Smooth muscle cell of the brain vasculature (primary cell): ENCODE measurements at regions not wholly inside any gene's neighbourhood (a gene's known extent, or its start where the extent isn't known, plus 50 kb on each side); places are given as distances from the start of the nearest gene placed in this dataset.

Experiments used
- DNase-seq: peaks from one replicate; pipeline ENCODE4 v3.0.0-alpha.2; 2012; ENCODE audit warnings: low read depth, low spot score

GRCh38 chr16:86430814-86431213 is 79.5 kb upstream of the FOXF1 start:
- no peak for DNase-seq

DNA sequence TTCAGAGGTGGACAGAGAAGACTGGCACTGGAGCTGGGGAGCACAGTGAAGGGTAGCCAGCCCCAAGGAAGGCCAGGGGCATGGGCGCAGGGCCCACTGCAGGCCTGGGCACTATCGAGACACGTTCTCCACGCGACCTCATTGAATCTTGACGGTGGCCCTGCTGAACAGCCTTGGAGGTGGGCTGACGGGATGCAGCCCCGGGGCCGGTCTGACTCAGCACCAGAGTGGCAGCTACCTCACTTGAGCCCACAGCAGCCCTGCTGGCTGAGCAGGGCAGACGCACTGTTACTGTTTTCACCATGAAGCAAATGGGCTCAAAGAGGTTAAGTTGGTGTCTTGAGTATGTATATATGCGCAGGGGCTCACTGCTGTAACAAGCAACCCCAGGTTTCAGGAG is 78.8 kb upstream of the FOXF1 start:
- DNase-seq, result no peak

DNA sequence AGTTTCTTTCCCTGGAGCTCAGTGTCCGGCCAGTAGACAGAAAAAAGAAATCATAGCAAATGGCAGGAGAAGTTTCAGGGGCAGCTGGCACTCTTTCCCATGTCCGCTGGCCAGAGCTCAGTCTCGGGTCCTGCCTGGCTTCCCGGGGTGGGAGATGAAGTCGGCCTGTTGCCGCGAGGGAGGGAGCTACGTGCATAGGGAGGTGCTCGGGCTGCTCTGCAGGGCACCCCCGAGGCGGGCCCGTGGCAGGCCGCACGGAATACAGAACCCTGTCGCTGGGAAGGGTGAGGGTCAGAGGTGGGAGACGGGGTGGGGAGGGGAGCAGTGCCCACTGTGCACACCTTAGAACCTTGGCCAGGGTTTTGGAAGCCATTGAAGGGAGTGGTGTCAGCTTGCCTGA is 78.3 kb upstream of the FOXF1 start:
- DNase-seq, result no peak

- DNase-seq, result no peak
These were observed 77.6 kb upstream of the FOXF1 start for GRCh38 chr16:86432691-86433090.

DNA sequence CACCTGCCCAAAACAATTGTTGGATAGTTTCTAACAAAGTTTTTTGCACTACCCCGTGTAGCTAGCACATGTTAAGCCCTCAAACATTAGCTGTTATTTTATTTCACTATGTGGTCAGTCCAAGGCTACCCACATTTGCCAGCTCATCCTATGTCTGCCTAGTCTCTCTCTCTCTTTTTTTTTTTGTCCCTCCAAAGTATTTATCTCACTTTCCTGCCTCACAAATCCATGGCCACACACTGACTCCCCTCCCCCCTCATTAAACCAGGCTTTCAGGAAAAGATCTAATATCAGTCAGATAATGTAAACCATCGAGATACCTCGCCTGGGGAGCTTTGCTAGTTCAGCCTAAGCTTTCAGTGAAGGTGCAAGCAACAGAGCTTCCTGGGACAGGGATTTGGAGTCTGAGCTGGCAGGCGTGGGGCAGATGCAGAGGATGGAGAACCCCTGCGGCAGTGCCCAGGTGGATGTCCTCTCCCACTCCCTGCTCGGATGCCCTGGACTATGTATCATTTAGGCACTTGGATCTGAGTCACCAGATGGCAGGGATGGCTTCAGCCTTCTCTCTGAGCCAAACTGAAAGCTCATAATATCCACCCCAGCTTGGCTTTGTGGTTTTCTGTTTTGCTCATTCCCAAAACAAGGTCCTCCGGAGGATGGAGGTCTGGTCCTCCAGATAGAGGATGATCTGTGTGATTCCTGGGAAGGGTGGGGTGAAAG is 73.7 kb upstream of the FOXF1 start:
- DNase-seq, result no peak

DNA sequence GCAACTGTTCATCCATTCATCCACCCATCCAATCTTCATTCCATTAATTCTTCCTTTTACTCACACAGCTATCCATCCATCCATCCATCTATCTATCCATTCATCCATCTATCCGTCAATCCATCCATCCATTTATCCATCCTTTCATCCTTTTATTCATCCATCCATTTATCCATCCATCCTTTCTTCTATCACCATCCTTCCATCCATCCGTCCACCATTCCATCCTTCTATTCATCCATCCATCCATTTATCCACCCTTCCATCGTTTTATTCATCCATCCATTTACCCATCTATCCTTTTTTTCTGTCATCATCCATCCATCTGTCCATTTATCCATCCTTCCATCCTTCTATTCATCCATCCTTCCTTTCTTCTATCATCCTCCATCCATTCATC is 73.0 kb upstream of the FOXF1 start:
- no peak for DNase-seq

GRCh38 chr16:86442703-86443102 is 67.6 kb upstream of the FOXF1 start:
- DNase-seq, result no peak

DNA sequence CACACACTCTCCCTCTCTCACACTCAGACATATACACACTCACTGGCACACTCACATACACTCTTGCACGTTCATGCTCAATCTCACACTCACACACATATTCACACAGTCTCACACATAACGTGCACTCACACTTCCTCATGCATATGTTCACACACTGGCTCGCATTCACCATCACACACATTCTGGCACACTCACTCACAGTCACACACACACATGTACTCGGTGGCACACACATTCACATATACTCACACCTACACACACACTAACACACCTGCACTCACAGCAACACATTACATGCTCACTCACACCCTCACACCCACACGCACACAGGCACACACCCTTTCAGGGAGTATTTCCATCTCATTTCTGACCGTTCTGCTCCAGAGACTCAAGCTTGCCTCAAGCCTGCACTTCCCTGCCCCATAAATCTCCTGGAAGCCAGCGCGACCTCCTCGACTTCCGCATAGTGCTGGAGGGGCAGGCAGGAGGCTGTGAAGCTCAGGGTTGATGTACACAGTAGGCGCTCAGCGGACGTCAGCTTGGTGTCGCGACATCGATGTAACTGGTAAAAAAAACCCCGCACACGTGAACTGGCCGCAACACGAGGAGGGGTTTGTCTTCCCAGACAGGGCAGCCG is 66.7 kb upstream of the FOXF1 start:
- no peak for DNase-seq

DNA sequence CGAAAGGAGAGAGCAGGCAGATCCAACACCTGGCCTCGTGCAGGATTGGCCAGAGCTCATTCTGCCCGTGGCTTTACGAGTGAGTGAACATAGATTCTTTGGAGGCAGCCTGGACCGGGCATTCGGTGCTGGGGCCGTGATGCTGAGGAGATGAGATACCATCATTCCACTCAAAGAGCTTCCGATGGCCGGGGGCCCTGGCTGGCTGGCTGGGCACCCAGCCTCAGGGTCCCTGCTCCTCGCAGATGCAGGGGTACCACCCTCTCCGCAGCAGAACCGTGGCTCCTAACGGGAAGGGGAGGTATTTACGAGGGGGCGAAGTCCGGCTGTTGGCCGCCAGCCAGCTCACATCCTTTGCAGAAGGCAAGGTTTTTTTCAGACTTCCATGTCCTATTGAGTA is 66.1 kb upstream of the FOXF1 start:
- DNase-seq, result no peak

DNA sequence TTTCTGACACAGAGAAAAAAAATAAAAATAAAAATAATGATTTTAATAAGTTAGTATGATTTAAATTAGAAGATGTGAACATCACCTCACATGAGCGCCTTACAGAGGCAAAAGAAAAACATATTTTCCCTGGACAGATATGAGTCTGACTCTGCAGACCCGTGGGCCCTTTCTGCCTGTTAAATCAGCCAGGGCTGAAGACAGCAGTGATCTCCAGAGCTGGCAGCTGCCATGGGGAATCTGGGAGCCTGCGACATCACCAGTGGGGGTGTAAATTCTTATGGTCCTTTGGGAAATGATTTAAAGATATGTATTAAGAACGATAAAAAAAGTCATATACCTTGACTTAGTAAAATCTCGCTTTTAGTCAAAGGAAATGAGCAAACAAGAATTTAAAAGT is 65.7 kb upstream of the FOXF1 start:
- no peak for DNase-seq

DNA sequence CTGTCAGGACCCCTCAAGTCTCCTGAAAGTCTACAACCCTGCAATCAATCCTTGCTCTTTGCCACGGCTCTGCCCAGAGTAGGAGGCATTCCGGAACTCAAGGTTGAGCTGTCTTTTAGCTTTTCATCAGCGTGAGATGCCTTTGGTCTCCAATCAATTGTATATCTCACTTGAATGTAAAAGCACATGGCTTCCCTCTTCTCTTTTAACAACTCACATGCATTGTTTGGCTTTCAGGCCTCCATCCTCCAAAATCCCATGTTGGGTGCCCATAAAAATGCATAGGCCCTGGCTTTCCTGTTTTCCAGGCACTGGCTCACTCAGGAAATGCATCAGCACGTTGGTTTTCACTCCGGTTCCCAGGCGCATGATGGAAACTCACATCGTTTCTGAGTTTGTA is 64.0 kb upstream of the FOXF1 start:
- DNase-seq, result no peak

- no peak for DNase-seq
These were observed 63.1 kb upstream of the FOXF1 start for GRCh38 chr16:86447228-86447627.

- no peak for DNase-seq
These were observed 61.9 kb upstream of the FOXF1 start for GRCh38 chr16:86448306-86448890.

- DNase-seq, result no peak
These were observed 60.8 kb upstream of the FOXF1 start for GRCh38 chr16:86449446-86450095.

GRCh38 chr16:86450691-86451090 is 59.6 kb upstream of the FOXF1 start:
- no peak for DNase-seq

DNA sequence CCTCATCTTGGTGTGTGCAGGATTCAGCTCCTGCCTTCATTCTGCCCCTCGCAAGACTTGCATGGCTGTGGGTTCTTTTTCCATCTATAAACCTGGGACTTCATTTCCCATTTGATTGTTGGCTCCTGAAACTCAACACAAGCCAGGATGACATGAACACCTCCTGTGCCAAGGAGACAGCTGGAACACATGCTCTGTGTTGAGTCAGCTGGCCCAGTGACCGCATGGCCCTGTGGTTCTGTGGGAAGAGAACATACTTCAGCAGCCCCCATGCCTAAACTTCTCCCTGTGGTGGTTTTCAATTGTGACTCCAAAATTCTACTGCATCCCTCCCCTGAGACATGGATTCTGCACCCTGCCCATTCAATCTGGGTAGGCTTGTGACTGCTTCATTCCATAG is 57.9 kb upstream of the FOXF1 start:
- no peak for DNase-seq

DNA sequence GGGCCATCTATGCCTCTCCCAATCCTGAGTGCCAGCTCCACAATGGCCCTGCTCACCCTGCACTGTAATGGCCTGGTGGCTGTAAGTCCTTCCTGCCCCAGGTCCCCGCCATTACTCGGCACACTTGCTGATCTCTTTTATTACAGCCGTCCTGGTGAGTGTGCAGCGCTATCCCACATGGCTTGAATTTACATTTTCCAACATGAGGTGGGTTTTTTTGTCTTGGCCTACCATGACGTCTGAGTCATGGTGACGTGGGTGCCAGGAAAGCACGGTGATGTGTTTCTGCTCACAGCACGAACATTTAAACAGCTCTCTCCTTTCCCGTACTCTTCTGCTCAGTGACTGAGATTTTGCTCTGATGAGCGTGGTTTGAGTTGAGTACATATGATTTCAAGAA is 55.2 kb upstream of the FOXF1 start:
- no peak for DNase-seq

GRCh38 chr16:86455640-86456039 is 54.7 kb upstream of the FOXF1 start:
- DNase-seq, result no peak

GRCh38 chr16:86457501-86458148 is 52.7 kb upstream of the FOXF1 start:
- DNase-seq, result no peak

DNA sequence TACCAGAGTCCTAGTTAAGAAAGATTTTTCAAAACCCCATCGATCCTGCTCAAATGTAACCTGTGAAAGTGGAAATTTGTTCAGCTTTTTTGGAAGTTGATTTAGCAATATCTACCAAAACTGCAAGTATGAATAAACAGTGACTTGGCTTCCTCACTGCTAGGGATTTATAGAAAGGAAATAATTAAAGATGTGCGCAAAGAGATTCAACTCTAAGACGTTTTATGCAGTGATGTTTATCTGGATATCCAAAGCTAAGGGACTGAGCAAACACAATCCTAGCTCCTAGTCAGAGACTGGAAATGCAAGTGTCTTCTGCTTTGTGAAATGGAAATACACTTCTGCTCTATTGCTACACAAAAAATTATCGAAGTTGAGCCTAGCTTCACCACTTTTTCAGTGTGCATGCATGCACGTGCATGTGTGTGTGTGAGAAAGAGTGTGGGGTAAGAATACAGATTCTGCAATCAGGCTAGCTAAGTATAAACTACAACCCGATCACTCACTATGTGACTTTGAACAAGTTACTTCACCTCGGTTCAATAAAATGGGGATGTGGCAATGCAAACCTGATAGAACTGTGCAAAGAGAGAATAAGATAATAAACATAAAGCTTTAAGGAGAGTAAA is 52.1 kb upstream of the FOXF1 start:
- no peak for DNase-seq

GRCh38 chr16:86459266-86459665 is 51.1 kb upstream of the FOXF1 start:
- DNase-seq, result no peak
